GM10266 (cell line): ENCODE measurements at regions not wholly inside any gene's neighbourhood (a gene's known extent, or its start where the extent isn't known, plus 50 kb on each side); places are given as distances from the start of the nearest gene placed in this dataset.

Experiments used
- DNase-seq: peaks from one replicate; pipeline ENCODE4 v3.0.0; 2012; ENCODE audit errors: extremely low spot score
- CTCF ChIP-seq: IDR thresholded peaks from 2 replicates; pipeline ENCODE4 v1.5.1; 2012; ENCODE audit warnings: mild to moderate bottlenecking, low read depth; ENCODE audit not compliant: control insufficient read depth, insufficient read depth; ENCODE audit errors: missing control alignments

- TF ChIP-seq CTCF, result no peak
- DNase-seq, result no peak
Measured at GRCh38 chr14:70269582-70269981, 80.8 kb upstream of the SLC8A3 start.

GRCh38 chr14:70268760-70269159 lies 80.0 kb upstream of the SLC8A3 start:
- TF ChIP-seq CTCF, result no peak

GRCh38 chr14:70266157-70266556 lies 77.4 kb upstream of the SLC8A3 start:
- no peak for DNase-seq
- TF ChIP-seq CTCF, result no peak

More at GRCh38 chr14:70268760-70269159, 80.0 kb upstream of the SLC8A3 start:
- no peak for DNase-seq

- TF ChIP-seq CTCF, result no peak
- no peak for DNase-seq
Measured at GRCh38 chr14:70265422-70265821, 76.7 kb upstream of the SLC8A3 start.

- no peak for DNase-seq
- no peak for TF ChIP-seq CTCF
Measured at GRCh38 chr14:70259420-70259819, 70.7 kb upstream of the SLC8A3 start.

- DNase-seq, result peak; percentile 39
- TF ChIP-seq CTCF, result peak; percentile 64
Measured at GRCh38 chr14:70257526-70257925, 68.8 kb upstream of the SLC8A3 start.

- DNase-seq, result no peak
- TF ChIP-seq CTCF, result no peak
Measured at GRCh38 chr14:70256601-70257000, 67.8 kb upstream of the SLC8A3 start.
